T-cell (primary cell): ENCODE measurements at regions not wholly inside any gene's neighbourhood (a gene's known extent, or its start where the extent isn't known, plus 50 kb on each side); places are given as distances from the start of the nearest gene placed in this dataset.

Experiments used
- ATAC-seq, 4 experiments: fragments of 200-7000 bp in 3 of 4; fragments of 150-1000 bp in 1 of 4; cut with Tn5 transposase; replicated peaks in 1 of 4; 1 replicate in 3 of 4; 2 replicates in 1 of 4; pipeline ENCODE4 v1.10.0; 2021; ENCODE audit warnings: moderate library complexity in 3 of 4, mild to moderate bottlenecking in 2 of 4, moderate number of reproducible peaks in 1 of 4
- CTCF ChIA-PET, 2 donors: fragments of 300-600 bp; sonication (Branson Sonifier 250); formaldehyde crosslinking; loops; one replicate each; lab custom pipeline; 2022; ENCODE audit warnings: antibody characterized with exemption in 2 of 2; lab: Charles Lee
- POLR2A ChIA-PET, 2 donors: fragments of 300-600 bp; sonication (Branson Sonifier 250); formaldehyde crosslinking; loops; one replicate each; lab custom pipeline; 2022; ENCODE audit warnings: antibody characterized with exemption in 2 of 2; lab: Charles Lee
- DNase-seq, 35 experiments: peaks; one replicate each; pipeline versions ENCODE4 v3.0.0 to v3.0.0-alpha.2; 2013 to 2023
- H3K27ac ChIP-seq: one replicate; pipeline ENCODE4 v1.5.1; 2013; ENCODE audit warnings: low read length
- H3K27me3 ChIP-seq, 2 experiments: replicated peaks in 1 of 2; 1 replicate in 1 of 2; 2 replicates in 1 of 2; pipeline versions ENCODE4 v1.6.1 to v1.7.0; 2013; ENCODE audit warnings: low read length in 1 of 2, mixed read lengths in 1 of 2; ENCODE audit not compliant: control insufficient read depth in 2 of 2, insufficient read depth in 2 of 2; ENCODE audit errors: extremely low read depth in 1 of 2
- H3K36me3 ChIP-seq, 2 donors: 1 replicate in 1 of 2; 2 replicates in 1 of 2; pipeline versions ENCODE4 v1.6.1 to v1.7.0; 2013; ENCODE audit warnings: low read length in 1 of 2; ENCODE audit not compliant: control insufficient read depth in 2 of 2, insufficient read depth in 1 of 2; ENCODE audit errors: extremely low read depth in 1 of 2
- H3K4me1 ChIP-seq, 2 experiments: 1 replicate in 1 of 2; 2 replicates in 1 of 2; pipeline versions ENCODE4 v1.6.1 to v1.7.0; 2013; ENCODE audit warnings: low read length in 2 of 2, mixed read lengths in 1 of 2; ENCODE audit not compliant: insufficient read depth in 2 of 2, control insufficient read depth in 1 of 2; ENCODE audit errors: extremely low read depth in 1 of 2
- H3K4me3 ChIP-seq, 2 donors: 1 replicate in 1 of 2; 2 replicates in 1 of 2; pipeline versions ENCODE4 v1.5.1 to v1.7.0; 2013; ENCODE audit warnings: mild to moderate bottlenecking in 2 of 2, low read length in 1 of 2, moderate library complexity in 1 of 2; ENCODE audit not compliant: control insufficient read depth in 1 of 2; ENCODE audit errors: extremely low read depth in 1 of 2
- H3K9me3 ChIP-seq: 2 replicates; pipeline ENCODE4 v1.7.0; 2013
- H3K27ac Mint-ChIP-seq, 2 donors: one replicate each; pipeline ENCODE4 v1.8.0; 2020 to 2021; ENCODE audit warnings: mild to moderate bottlenecking in 2 of 2, mixed read lengths in 2 of 2
- H3K27me3 Mint-ChIP-seq, 2 donors: one replicate each; pipeline ENCODE4 v1.8.0; 2021 to 2022; ENCODE audit warnings: mixed read lengths in 2 of 2
- H3K36me3 Mint-ChIP-seq: one replicate; pipeline ENCODE4 v1.8.0; 2021; ENCODE audit warnings: mixed read lengths
- H3K4me1 Mint-ChIP-seq, 3 donors: one replicate each; pipeline ENCODE4 v1.8.0; 2020 to 2022; ENCODE audit warnings: mixed read lengths in 3 of 3, mild to moderate bottlenecking in 1 of 3
- H3K4me3 Mint-ChIP-seq, 3 donors: one replicate each; pipeline ENCODE4 v1.8.0; 2020 to 2022; ENCODE audit warnings: mild to moderate bottlenecking in 3 of 3, mixed read lengths in 3 of 3, moderate library complexity in 3 of 3
- H3K9me3 Mint-ChIP-seq, 3 donors: one replicate each; pipeline ENCODE4 v1.8.0; 2020 to 2022; ENCODE audit warnings: mixed read lengths in 3 of 3
- WGBS: methylation state at CpG from one replicate; pipeline ENCODE4 v1.1.5; 2013; ENCODE audit warnings: missing lambda C conversion rate; ENCODE audit not compliant: insufficient coverage; 5-methylcytosine and 5-hydroxymethylcytosine counted together

DNA sequence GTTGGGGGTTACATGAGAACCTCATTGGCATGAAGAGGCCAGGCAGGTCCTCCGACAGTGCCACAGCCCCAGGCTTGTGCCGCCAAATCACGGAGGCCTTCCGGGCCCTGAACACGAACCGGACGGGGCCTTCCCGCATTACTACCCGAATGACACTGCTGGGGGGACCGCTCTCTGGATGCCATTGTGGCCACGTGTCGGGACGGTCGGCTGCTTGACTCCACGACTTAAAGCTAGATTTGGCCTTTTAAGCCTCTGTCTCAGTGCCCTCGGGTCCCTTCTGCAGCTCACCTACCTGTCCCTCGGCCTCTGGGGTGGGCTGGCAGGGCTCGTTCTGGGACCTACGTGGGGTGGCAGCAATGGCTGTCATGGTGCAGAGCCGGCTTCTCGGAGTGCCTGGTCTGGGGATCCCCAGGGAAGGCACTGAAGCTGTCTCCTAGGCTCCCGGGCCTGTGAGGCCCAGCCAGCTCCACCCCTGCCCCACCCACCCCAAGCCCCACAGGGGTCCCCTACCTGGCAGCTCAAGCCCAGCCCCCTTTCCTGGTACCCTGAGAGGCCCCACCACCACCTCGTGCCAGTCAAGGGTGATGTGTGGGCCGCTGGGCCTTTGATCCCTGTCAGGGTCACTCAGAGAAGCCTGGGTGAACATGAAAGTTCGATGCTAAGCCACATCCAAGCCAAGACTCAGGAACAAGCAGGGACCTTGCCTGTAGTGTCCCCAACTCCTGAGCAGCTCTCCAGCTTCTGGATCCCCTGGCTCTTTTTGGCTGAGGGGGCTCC is 245.8 kb upstream of the SGCG start:
- Histone ChIP-seq H3K36me3 (no peaks in the 10 kb centered on the region), H3K27me3 (peaks cover 0 to 3% of the 10 kb centered on the region in 2 experiments), H3K4me1 (no peaks in the 10 kb centered on the region), H3K4me3 (no peak overlapping the region), H3K27ac (no peak overlapping the region), H3K9me3 (no peaks in the 10 kb centered on the region)
- Mint-ChIP-seq H3K27ac (no peak overlapping the region), H3K4me1 (no peaks in the 10 kb centered on the region), H3K27me3 (peaks cover 0 to 3% of the 10 kb centered on the region in 2 donors), H3K4me3 (no peak overlapping the region), H3K36me3 (no peaks in the 10 kb centered on the region), H3K9me3 (no peaks in the 10 kb centered on the region)
- ChIA-PET POLR2A (no interaction called here), CTCF (no interaction called here)
- DNase-seq (no peak), ATAC-seq (no peak)
- WGBS, result 93% methylated on average over 19 of the region's 25 CpGs

DNA sequence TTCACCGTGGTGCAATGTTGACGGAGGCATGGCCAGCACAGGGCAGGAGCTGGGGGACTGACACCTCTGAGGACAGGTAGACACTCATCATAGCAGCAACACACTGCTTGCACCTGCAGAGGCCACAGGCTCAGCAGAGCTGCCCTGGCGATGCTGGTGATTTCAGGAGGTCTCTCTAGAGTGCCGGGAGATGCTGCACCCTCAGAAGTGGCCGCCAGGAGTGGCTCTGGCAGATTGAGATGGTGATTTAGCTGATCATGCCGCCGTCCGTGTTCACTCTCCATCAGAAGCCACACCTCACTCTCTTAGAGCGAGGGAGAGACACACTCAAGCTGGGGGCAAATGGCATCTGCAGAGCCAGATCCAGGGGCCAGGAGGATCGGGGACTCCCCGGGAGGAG is 244.6 kb upstream of the SGCG start:
- Mint-ChIP-seq H3K9me3 (no peaks in the 10 kb centered on the region), H3K27ac (no peak overlapping the region), H3K36me3 (no peaks in the 10 kb centered on the region), H3K4me1 (no peaks in the 10 kb centered on the region), H3K4me3 (no peak overlapping the region), H3K27me3 (peaks cover 0 to 3% of the 10 kb centered on the region in 2 donors)
- Histone ChIP-seq H3K4me1 (no peaks in the 10 kb centered on the region), H3K36me3 (no peaks in the 10 kb centered on the region), H3K27me3 (peaks cover 0 to 3% of the 10 kb centered on the region in 2 experiments), H3K9me3 (no peaks in the 10 kb centered on the region), H3K4me3 (no peak overlapping the region), H3K27ac (no peak overlapping the region)
- no peak for ATAC-seq
- DNase-seq, result no peak
- WGBS, result 80% methylated on average over 1 of the region's 11 CpGs
- ChIA-PET CTCF (no interaction called here), POLR2A (no interaction called here)

GRCh38 chr13:22937241-22937640 is 243.5 kb upstream of the SGCG start:
- H3K27ac Mint-ChIP-seq, result no peak overlapping the region
- ChIA-PET POLR2A (no interaction called here), CTCF (no interaction called here)
- H3K9me3 ChIP-seq, result no peaks in the 10 kb centered on the region
- H3K27me3 Mint-ChIP-seq, result no peaks in the 10 kb centered on the region
- H3K4me1 ChIP-seq, result no peaks in the 10 kb centered on the region
- H3K9me3 Mint-ChIP-seq, result no peaks in the 10 kb centered on the region
- DNase-seq (no peak), ATAC-seq (no peak)
- peaks cover 0 to 3% of the 10 kb centered on the region in 2 experiments for H3K27me3 ChIP-seq
- no peak overlapping the region for H3K4me3 Mint-ChIP-seq
- 95% methylated on average over 10 of the region's 13 CpGs for WGBS
- no peak overlapping the region for H3K27ac ChIP-seq
- H3K4me1 Mint-ChIP-seq, result no peaks in the 10 kb centered on the region
- no peaks in the 10 kb centered on the region for H3K36me3 ChIP-seq
- no peaks in the 10 kb centered on the region for H3K36me3 Mint-ChIP-seq
- no peak overlapping the region for H3K4me3 ChIP-seq

DNA sequence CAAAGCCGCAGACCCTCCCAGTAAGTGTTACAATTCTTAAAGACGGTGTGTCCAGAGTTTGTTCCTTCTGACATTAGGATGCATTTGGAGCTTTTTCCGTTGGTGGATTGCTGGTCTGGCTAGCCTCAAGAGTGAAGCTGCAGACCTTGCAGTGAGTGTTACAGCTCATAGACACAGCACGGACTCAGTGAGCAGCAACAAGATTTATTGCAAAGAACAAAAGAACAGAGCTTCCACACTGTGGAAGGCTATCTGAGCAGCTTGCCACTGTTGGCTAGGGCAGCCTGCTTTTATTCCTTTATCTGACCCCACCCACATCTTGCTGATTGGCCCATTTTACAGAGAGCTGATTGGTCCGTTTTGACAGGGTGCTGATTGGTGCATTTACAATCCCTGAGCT is 242.8 kb upstream of the SGCG start:
- Histone ChIP-seq H3K27me3 (peaks cover 0 to 3% of the 10 kb centered on the region in 2 experiments), H3K4me1 (no peaks in the 10 kb centered on the region), H3K9me3 (no peaks in the 10 kb centered on the region), H3K27ac (no peak overlapping the region), H3K36me3 (no peaks in the 10 kb centered on the region), H3K4me3 (no peak overlapping the region)
- ChIA-PET POLR2A (no interaction called here), CTCF (no interaction called here)
- Mint-ChIP-seq H3K36me3 (no peaks in the 10 kb centered on the region), H3K4me3 (no peak overlapping the region), H3K4me1 (no peaks in the 10 kb centered on the region), H3K27ac (no peak overlapping the region), H3K27me3 (no peaks in the 10 kb centered on the region), H3K9me3 (no peaks in the 10 kb centered on the region)
- no peak for ATAC-seq
- DNase-seq, result no peak
- WGBS, result 95% methylated on average over 4 of the region's 5 CpGs

- Mint-ChIP-seq H3K36me3 (no peaks in the 10 kb centered on the region), H3K4me3 (no peak overlapping the region), H3K27ac (no peak overlapping the region), H3K4me1 (no peaks in the 10 kb centered on the region), H3K9me3 (no peaks in the 10 kb centered on the region), H3K27me3 (no peaks in the 10 kb centered on the region)
- Histone ChIP-seq H3K4me1 (no peaks in the 10 kb centered on the region), H3K27ac (no peak overlapping the region), H3K4me3 (no peak overlapping the region), H3K9me3 (no peaks in the 10 kb centered on the region), H3K27me3 (peaks cover 0 to 5% of the 10 kb centered on the region in 2 experiments), H3K36me3 (no peaks in the 10 kb centered on the region)
- ATAC-seq, result no peak
- ChIA-PET POLR2A (no interaction called here), CTCF (no interaction called here)
- WGBS, result 94% methylated on average over 19 of the region's 22 CpGs
- DNase-seq, result no peak
These were observed 242.2 kb upstream of the SGCG start for GRCh38 chr13:22938576-22938975.

DNA sequence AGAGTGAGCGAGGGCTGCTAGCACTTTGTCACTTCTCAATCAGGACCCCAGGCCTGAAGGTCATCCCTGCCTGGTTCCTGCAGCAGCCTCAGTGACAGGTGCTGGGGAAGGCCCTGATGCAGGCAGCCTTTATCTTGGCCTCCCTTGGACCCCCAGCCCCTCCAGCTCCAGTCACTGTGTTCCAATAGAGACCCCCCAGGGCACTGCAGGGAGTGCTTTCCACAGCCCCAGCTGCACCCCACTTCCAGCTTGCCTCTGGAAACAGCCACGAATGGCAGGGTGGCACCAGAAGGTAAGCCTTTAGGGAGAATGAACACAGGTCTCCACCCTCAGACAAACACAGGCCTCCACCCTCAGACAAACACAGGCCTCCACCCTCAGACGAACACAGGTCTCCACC is 241.6 kb upstream of the SGCG start:
- ATAC-seq (no peak), DNase-seq (no peak)
- Mint-ChIP-seq H3K27ac (no peak overlapping the region), H3K9me3 (no peaks in the 10 kb centered on the region), H3K27me3 (no peaks in the 10 kb centered on the region), H3K36me3 (no peaks in the 10 kb centered on the region), H3K4me1 (no peaks in the 10 kb centered on the region), H3K4me3 (no peak overlapping the region)
- POLR2A ChIA-PET, result no interaction called here
- peaks cover 0 to 8% of the 10 kb centered on the region in 2 experiments for H3K27me3 ChIP-seq
- H3K9me3 ChIP-seq, result no peaks in the 10 kb centered on the region
- CTCF ChIA-PET, result no interaction called here
- H3K4me1 ChIP-seq, result no peaks in the 10 kb centered on the region
- H3K36me3 ChIP-seq, result no peaks in the 10 kb centered on the region
- WGBS, result 92% methylated on average over 2 of the region's 3 CpGs
- H3K4me3 ChIP-seq, result no peak overlapping the region
- H3K27ac ChIP-seq, result no peak overlapping the region
